Chondrocyte (in vitro differentiated cells): ENCODE measurements at regions not wholly inside any gene's neighbourhood (a gene's known extent, or its start where the extent isn't known, plus 50 kb on each side); places are given as distances from the start of the nearest gene placed in this dataset.
A peak's percentile ranks its signal among the peaks of the same experiment; 100 is the strongest.

Experiments used
- DNase-seq: peaks from one replicate; pipeline ENCODE4 v3.0.0; 2021; ENCODE audit warnings: mixed read lengths, low spot score
- H3K27ac Mint-ChIP-seq: one replicate; pipeline ENCODE4 v1.8.0; 2021; ENCODE audit warnings: mild to moderate bottlenecking, moderate library complexity, mixed read lengths; ENCODE audit not compliant: unreplicated experiment
- H3K27me3 Mint-ChIP-seq: 2 replicates; pipeline ENCODE4 v1.8.0; 2021; ENCODE audit warnings: low read depth, mixed read lengths
- H3K36me3 Mint-ChIP-seq: 2 replicates; pipeline ENCODE4 v1.8.0; 2021; ENCODE audit warnings: low read depth, mixed read lengths
- H3K4me1 Mint-ChIP-seq: 2 replicates; pipeline ENCODE4 v1.8.0; 2021; ENCODE audit warnings: low read depth, mild to moderate bottlenecking, mixed read lengths
- H3K4me3 Mint-ChIP-seq: one replicate; pipeline ENCODE4 v1.8.0; 2021; ENCODE audit warnings: mild to moderate bottlenecking, moderate library complexity, mixed read lengths; ENCODE audit not compliant: unreplicated experiment
- H3K9me3 Mint-ChIP-seq: 2 replicates; pipeline ENCODE4 v1.8.0; 2021; ENCODE audit warnings: low read depth, mixed read lengths
- CTCF ChIP-seq: fragments of 200-600 bp; sonication (generic); IDR thresholded peaks from 2 replicates; pipeline ENCODE4 v1.5.0; 2021; ENCODE audit warnings: antibody characterized with exemption, mild to moderate bottlenecking, moderate library complexity

GRCh38 chr6:95071464-95071863 lies 505.9 kb upstream of the MANEA start:
- H3K27me3 Mint-ChIP-seq = peaks cover 2% of the 10 kb centered on the region
- no peaks in the 10 kb centered on the region for H3K9me3 Mint-ChIP-seq
- H3K27ac Mint-ChIP-seq = no peak overlapping the region
- no peak for TF ChIP-seq CTCF
- no peak overlapping the region for H3K4me3 Mint-ChIP-seq
- no peaks in the 10 kb centered on the region for H3K36me3 Mint-ChIP-seq
- H3K4me1 Mint-ChIP-seq = no peaks in the 10 kb centered on the region
- no peak for DNase-seq

- no peak for DNase-seq
- no peaks in the 10 kb centered on the region for H3K4me1 Mint-ChIP-seq
- no peak overlapping the region for H3K27ac Mint-ChIP-seq
- H3K9me3 Mint-ChIP-seq = no peaks in the 10 kb centered on the region
- H3K27me3 Mint-ChIP-seq = no peaks in the 10 kb centered on the region
- H3K4me3 Mint-ChIP-seq = no peak overlapping the region
- peak; percentile 18 for TF ChIP-seq CTCF
- H3K36me3 Mint-ChIP-seq = no peaks in the 10 kb centered on the region
Observed at GRCh38 chr6:95078457-95078856, 498.9 kb upstream of the MANEA start.

GRCh38 chr6:95081231-95081630 lies 496.1 kb upstream of the MANEA start:
- no peak for TF ChIP-seq CTCF
- no peaks in the 10 kb centered on the region for H3K27me3 Mint-ChIP-seq
- no peak overlapping the region for H3K4me3 Mint-ChIP-seq
- no peaks in the 10 kb centered on the region for H3K4me1 Mint-ChIP-seq
- no peak overlapping the region for H3K27ac Mint-ChIP-seq
- no peaks in the 10 kb centered on the region for H3K36me3 Mint-ChIP-seq
- no peaks in the 10 kb centered on the region for H3K9me3 Mint-ChIP-seq
- no peak for DNase-seq

GRCh38 chr6:95081949-95082348 lies 495.4 kb upstream of the MANEA start:
- H3K36me3 Mint-ChIP-seq = no peaks in the 10 kb centered on the region
- no peak for TF ChIP-seq CTCF
- H3K27ac Mint-ChIP-seq = no peak overlapping the region
- H3K4me3 Mint-ChIP-seq = no peak overlapping the region
- H3K4me1 Mint-ChIP-seq = no peaks in the 10 kb centered on the region
- H3K9me3 Mint-ChIP-seq = no peaks in the 10 kb centered on the region
- no peak for DNase-seq
- no peaks in the 10 kb centered on the region for H3K27me3 Mint-ChIP-seq

- H3K9me3 Mint-ChIP-seq = no peaks in the 10 kb centered on the region
- DNase-seq = no peak
- H3K27me3 Mint-ChIP-seq = no peaks in the 10 kb centered on the region
- peaks cover 8% of the 10 kb centered on the region for H3K4me1 Mint-ChIP-seq
- no peaks in the 10 kb centered on the region for H3K36me3 Mint-ChIP-seq
- no peak for TF ChIP-seq CTCF
- H3K27ac Mint-ChIP-seq = no peak overlapping the region
- H3K4me3 Mint-ChIP-seq = no peak overlapping the region
Observed at GRCh38 chr6:95083506-95083905, 493.8 kb upstream of the MANEA start.
